PC-9 (cell line): ENCODE measurements at regions not wholly inside any gene's neighbourhood (a gene's known extent, or its start where the extent isn't known, plus 50 kb on each side); places are given as distances from the start of the nearest gene placed in this dataset.
A peak's percentile ranks its signal among the peaks of the same experiment; 100 is the strongest.

Experiments used
- BruUV-seq: library from RNA; stranded (reverse); fragments of 400-500 nt; replicated peaks from 2 replicates; lab custom pipeline; 2021; lab: Mats Ljungman, UMichigan
- CTCF ChIA-PET: fragments of 300-600 bp; sonication (Branson Sonifier 250); formaldehyde crosslinking; loops from one replicate; lab custom pipeline; 2022; ENCODE audit warnings: antibody characterized with exemption; lab: Charles Lee
- POLR2A ChIA-PET: fragments of 300-600 bp; sonication (Branson Sonifier 250); formaldehyde crosslinking; loops from one replicate; lab custom pipeline; 2022; ENCODE audit warnings: antibody characterized with exemption; ENCODE audit not compliant: unreplicated experiment; lab: Charles Lee
- DNase-seq, 2 experiments: peaks; one replicate each; pipeline versions ENCODE4 v3.0.0 to v3.0.0-alpha.2; 2015 to 2022; ENCODE audit warnings: mixed read lengths in 1 of 2
- H2AFZ ChIP-seq: fragments of 200-600 bp; sonication (generic); 2 replicates; pipeline ENCODE4 v1.8.1; 2017; ENCODE audit warnings: antibody characterized with exemption
- H3F3A ChIP-seq: fragments of 200-600 bp; sonication (generic); 2 replicates; pipeline ENCODE4 v1.8.1; 2017; ENCODE audit warnings: antibody characterized with exemption, mild to moderate bottlenecking, low read depth; ENCODE audit not compliant: insufficient read depth
- H3K27ac ChIP-seq: fragments of 200-600 bp; sonication (generic); 2 replicates; pipeline ENCODE4 v1.6.1; 2016; ENCODE audit warnings: mixed run types
- H3K27me3 ChIP-seq: fragments of 200-600 bp; sonication (generic); 2 replicates; pipeline ENCODE4 v1.6.1; 2016; ENCODE audit warnings: low read depth, mixed run types; ENCODE audit not compliant: insufficient read depth
- H3K36me3 ChIP-seq: fragments of 200-600 bp; sonication (generic); 2 replicates; pipeline ENCODE4 v1.6.1; 2016; ENCODE audit warnings: low read depth, mixed run types
- H3K4me1 ChIP-seq: fragments of 200-600 bp; sonication (generic); replicated peaks from 2 replicates; pipeline ENCODE4 v1.6.1; 2016; ENCODE audit warnings: mixed run types; ENCODE audit not compliant: insufficient read depth
- H3K4me2 ChIP-seq: fragments of 200-600 bp; sonication (generic); 2 replicates; pipeline ENCODE4 v1.6.1; 2017; ENCODE audit warnings: mixed run types
- H3K4me3 ChIP-seq: fragments of 200-600 bp; sonication (generic); 2 replicates; pipeline ENCODE4 v1.6.1; 2016; ENCODE audit warnings: mixed run types
- H3K79me2 ChIP-seq: fragments of 200-600 bp; sonication (generic); 2 replicates; pipeline ENCODE4 v1.6.1; 2017; ENCODE audit warnings: low read depth, mixed run types
- H3K9me2 ChIP-seq: fragments of 200-600 bp; sonication (generic); 2 replicates; pipeline ENCODE4 v1.8.1; 2017; ENCODE audit warnings: mild to moderate bottlenecking; ENCODE audit not compliant: insufficient read depth
- H3K9me3 ChIP-seq: fragments of 200-600 bp; sonication (generic); 2 replicates; pipeline ENCODE4 v1.8.1; 2016; ENCODE audit warnings: low read depth; ENCODE audit not compliant: insufficient read depth
- H4K20me1 ChIP-seq: fragments of 200-600 bp; sonication (generic); 2 replicates; pipeline ENCODE4 v1.8.1; 2017; ENCODE audit not compliant: insufficient read depth
- CTCF ChIP-seq: fragments of 200-600 bp; sonication (generic); conservative IDR thresholded peaks from 2 replicates; pipeline ENCODE4 v1.6.1; 2017; ENCODE audit warnings: mixed run types, antibody characterized with exemption, mild to moderate bottlenecking, moderate library complexity
- EZH2 ChIP-seq: fragments of 200-600 bp; sonication (generic); IDR thresholded peaks from 2 replicates; pipeline ENCODE4 v1.8.0; 2017; ENCODE audit warnings: antibody characterized with exemption, low read depth
- intact Hi-C: fragments of 100-400 bp; cut with micrococcal nuclease; formaldehyde crosslinking; loops from one replicate; pipeline ENCODE4 v1.10.0; 2022; ENCODE audit not compliant: unreplicated experiment

GRCh38 chr12:46526233-46526632, 153.7 kb upstream of the SLC38A2 start:
- Histone ChIP-seq H3K27me3 (no peaks in the 10 kb centered on the region), H3K9me2 (no peaks in the 10 kb centered on the region), H3K4me1 (no peaks in the 10 kb centered on the region), H3K79me2 (no peaks in the 10 kb centered on the region), H3K27ac (no peak overlapping the region), H3K4me2 (no peak overlapping the region), H4K20me1 (no peaks in the 10 kb centered on the region), H3F3A (no peaks in the 10 kb centered on the region), H3K36me3 (no peaks in the 10 kb centered on the region), H3K4me3 (no peak overlapping the region), H2AFZ (no peak overlapping the region), H3K9me3 (no peaks in the 10 kb centered on the region)
- POLR2A ChIA-PET, result no interaction called here
- intact Hi-C loops, result no loop called here
- CTCF ChIA-PET, result no interaction called here
- no TSS peak for BruUV-seq
- DNase-seq, result no peak
- TF ChIP-seq EZH2, result no peak

DNA sequence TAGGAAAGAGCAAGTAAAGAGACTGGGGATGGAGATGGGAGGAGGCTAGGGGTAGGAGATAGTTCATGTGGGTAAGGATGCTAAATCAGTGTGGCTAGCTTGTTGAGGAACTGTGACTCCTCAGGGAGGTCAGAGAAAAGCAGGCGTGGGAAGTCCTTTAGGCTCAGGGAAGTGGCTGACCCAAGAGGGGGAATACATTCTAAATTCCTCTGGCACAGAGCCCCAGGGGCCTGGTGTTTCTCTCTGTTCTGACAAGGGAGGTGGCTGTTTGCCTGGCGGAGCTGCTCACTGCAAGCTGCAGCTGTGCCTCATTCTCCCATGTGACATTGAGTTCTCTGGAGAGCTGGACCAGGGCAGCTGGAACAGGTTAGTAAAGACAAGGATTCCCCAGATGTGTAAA, 152.2 kb upstream of the SLC38A2 start:
- Histone ChIP-seq H3K9me2 (no peaks in the 10 kb centered on the region), H3K9me3 (no peaks in the 10 kb centered on the region), H3K27me3 (no peaks in the 10 kb centered on the region), H3K4me3 (no peak overlapping the region), H3K4me2 (no peak overlapping the region), H2AFZ (no peak overlapping the region), H4K20me1 (no peaks in the 10 kb centered on the region), H3K27ac (no peak overlapping the region), H3K36me3 (no peaks in the 10 kb centered on the region), H3K79me2 (no peaks in the 10 kb centered on the region), H3K4me1 (no peaks in the 10 kb centered on the region), H3F3A (no peaks in the 10 kb centered on the region)
- BruUV-seq, result no TSS peak
- DNase-seq, result no peak
- ChIA-PET POLR2A (interaction anchor here (0.6 kb wide), 1 partner anchor 348 kb away, joined by 4 read pairs; no protein-coding TSS in a partner anchor), CTCF (no interaction called here)
- intact Hi-C loops, result no loop called here
- TF ChIP-seq CTCF (no peak), EZH2 (no peak)

DNA sequence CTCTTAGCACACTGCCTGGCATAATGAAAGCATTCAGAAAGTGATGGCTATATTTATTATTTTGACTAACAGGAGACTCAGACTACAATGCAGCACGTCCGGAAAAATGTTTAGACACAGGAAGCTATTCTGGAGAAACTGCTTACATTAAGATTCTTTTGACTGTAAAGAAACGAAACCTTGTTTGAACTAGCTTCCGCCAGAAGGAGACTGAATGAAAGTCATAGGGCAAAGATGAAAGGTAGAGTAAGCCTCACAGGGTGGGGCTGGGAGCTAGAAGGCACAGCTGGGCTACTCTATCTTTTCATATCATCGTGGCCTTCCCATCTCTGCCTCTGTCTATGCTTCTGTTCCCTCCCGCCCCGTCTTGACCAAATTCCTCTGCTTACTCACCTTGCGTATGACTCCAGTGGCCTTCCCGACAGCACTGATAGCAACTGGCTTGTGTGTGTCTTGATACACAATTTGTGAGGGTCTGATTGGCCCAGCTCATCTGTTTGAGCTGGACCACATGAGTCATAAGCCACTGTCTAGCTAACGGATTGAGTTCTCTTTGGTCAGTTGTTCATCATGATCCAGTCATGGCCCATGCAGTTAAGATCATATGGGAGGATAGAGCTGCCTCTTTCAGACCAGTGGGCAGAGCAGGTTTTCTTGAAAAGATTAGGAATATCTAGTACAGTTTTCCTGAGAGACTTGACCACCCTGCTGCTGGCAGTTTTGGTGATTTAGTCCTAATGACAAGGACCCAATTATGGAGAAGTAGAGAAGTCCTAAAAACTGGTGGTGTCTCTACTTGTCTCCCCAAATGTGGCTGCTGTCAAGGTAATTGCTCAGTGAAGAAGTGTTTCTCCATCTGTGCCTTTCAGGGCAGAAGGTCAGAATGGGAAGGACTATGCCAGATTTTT, 151.5 kb upstream of the SLC38A2 start:
- H3K9me2 ChIP-seq, result no peaks in the 10 kb centered on the region
- POLR2A ChIA-PET, result interaction anchor here (0.6 kb wide), 2 partner anchors 151 to 347 kb away, joined by 4 read pairs; no protein-coding TSS in a partner anchor
- CTCF ChIA-PET, result no interaction called here
- no peak overlapping the region for H2AFZ ChIP-seq
- intact Hi-C loops, result no loop called here
- no peak overlapping the region for H3K4me3 ChIP-seq
- H3F3A ChIP-seq, result no peaks in the 10 kb centered on the region
- no peak overlapping the region for H3K4me2 ChIP-seq
- H4K20me1 ChIP-seq, result no peaks in the 10 kb centered on the region
- no peaks in the 10 kb centered on the region for H3K4me1 ChIP-seq
- peak in 1 of 2 experiments; percentile 25 for DNase-seq
- TF ChIP-seq CTCF, result no peak
- TF ChIP-seq EZH2, result no peak
- TSS peak; percentile 28 for BruUV-seq
- no peaks in the 10 kb centered on the region for H3K36me3 ChIP-seq
- no peak overlapping the region for H3K27ac ChIP-seq
- no peaks in the 10 kb centered on the region for H3K27me3 ChIP-seq
- H3K79me2 ChIP-seq, result no peaks in the 10 kb centered on the region
- no peaks in the 10 kb centered on the region for H3K9me3 ChIP-seq
